ENCODE measurements at regions not wholly inside any gene's neighbourhood (a gene's known extent, or its start where the extent isn't known, plus 50 kb on each side); places are given as distances from the start of the nearest gene placed in this dataset.

DNA sequence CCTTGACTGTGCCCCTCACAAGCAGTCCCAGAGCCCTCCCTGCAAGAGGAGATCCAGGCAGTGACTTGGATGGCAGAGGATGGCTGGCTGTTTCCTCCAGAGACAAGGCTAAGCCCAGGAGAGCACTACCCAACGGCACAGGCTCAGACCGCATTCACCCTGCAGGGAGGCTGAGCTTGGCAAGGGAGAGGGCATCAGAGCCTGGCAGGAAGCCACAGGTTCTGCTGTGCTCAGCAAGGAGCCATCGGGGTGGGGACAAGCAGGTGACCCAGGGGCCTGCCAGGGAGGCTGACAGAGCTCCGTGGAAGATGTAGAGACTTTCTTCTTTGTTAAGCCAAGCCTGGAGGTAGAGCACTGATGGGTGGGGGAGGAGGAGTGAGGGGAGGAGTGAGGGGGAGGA is 159.2 kb upstream of the CST7 start:
- TF ChIP-seq EZH2 (IDR thresholded peaks at IDR 0.05) (no peak), POLR2AphosphoS5 (IDR thresholded peaks at IDR 0.05; ENCODE audit: borderline replicate concordance, low read depth, low read length) (no peak)

Data from SK-N-MC (cell line).